Prostate gland (tissue), 2 donors: ENCODE measurements at regions not wholly inside any gene's neighbourhood (a gene's known extent, or its start where the extent isn't known, plus 50 kb on each side); places are given as distances from the start of the nearest gene placed in this dataset.

Experiments
- CTCF ChIP-seq, 4 experiments: fragments of 200-600 bp in 2 of 4; fragments of 450-650 bp in 2 of 4; sonication (generic) in 2 of 4; IDR thresholded peaks; 1 replicate in 3 of 4; 2 replicates in 1 of 4; pipeline ENCODE4 v1.5.1; 2016 to 2019; ENCODE audit warnings: antibody characterized with exemption in 4 of 4, mild to moderate bottlenecking in 2 of 4, moderate library complexity in 2 of 4
- POLR2A ChIP-seq: fragments of 450-650 bp; IDR thresholded peaks from one replicate; pipeline ENCODE4 v1.6.1; 2016; ENCODE audit warnings: antibody characterized with exemption, mild to moderate bottlenecking
- POLR2AphosphoS5 ChIP-seq: sonication (generic); formaldehyde crosslinking; IDR thresholded peaks from one replicate; pipeline ENCODE4 v1.6.1; 2017; ENCODE audit warnings: antibody characterized with exemption

GRCh38 chr18:5717256-5717655, 173.5 kb upstream of the EPB41L3 start:
- no peak for TF ChIP-seq POLR2A
- TF ChIP-seq CTCF (IDR thresholded peaks at IDR 0.05) = no peak
- no peak for TF ChIP-seq POLR2AphosphoS5
